Lower leg skin (tissue), 3 donors: ENCODE measurements at regions not wholly inside any gene's neighbourhood (a gene's known extent, or its start where the extent isn't known, plus 50 kb on each side); places are given as distances from the start of the nearest gene placed in this dataset.

Experiments
- CTCF ChIP-seq, 3 donors: fragments of 450-650 bp; IDR thresholded peaks; one replicate each; pipeline ENCODE4 v1.5.1; 2016; ENCODE audit warnings: antibody characterized with exemption in 3 of 3, mild to moderate bottlenecking in 3 of 3, moderate library complexity in 2 of 3
- POLR2A ChIP-seq, 2 donors: fragments of 450-650 bp; IDR thresholded peaks; one replicate each; pipeline ENCODE4 v1.6.1; 2016 to 2017; ENCODE audit warnings: antibody characterized with exemption in 2 of 2, mild to moderate bottlenecking in 1 of 2, moderate library complexity in 1 of 2

- TF ChIP-seq CTCF (IDR thresholded peaks at IDR 0.05), result no peak
- TF ChIP-seq POLR2A (IDR thresholded peaks at IDR 0.05), result no peak
Observed at GRCh38 chr4:14615671-14616070, 386.6 kb upstream of the CPEB2 start.
